Testis (tissue), 2 donors: ENCODE measurements at regions not wholly inside any gene's neighbourhood (a gene's known extent, or its start where the extent isn't known, plus 50 kb on each side); places are given as distances from the start of the nearest gene placed in this dataset.

Source experiments
- CTCF ChIP-seq, 3 experiments: fragments of 450-650 bp in 2 of 3; fragments of 200-600 bp in 1 of 3; sonication (generic) in 1 of 3; IDR thresholded peaks; one replicate each; pipeline ENCODE4 v1.5.1; 2016 to 2019; ENCODE audit warnings: antibody characterized with exemption in 3 of 3, mild to moderate bottlenecking in 2 of 3, moderate library complexity in 1 of 3
- POLR2A ChIP-seq: fragments of 450-650 bp; IDR thresholded peaks from one replicate; pipeline ENCODE4 v1.6.1; 2017; ENCODE audit warnings: antibody characterized with exemption, mild to moderate bottlenecking, moderate library complexity

- TF ChIP-seq CTCF (IDR thresholded peaks at IDR 0.05): no peak
- no peak for TF ChIP-seq POLR2A
Observed at GRCh38 chr5:166062719-166063118, 2228.7 kb upstream of the WWC1 start.
